T-helper 2 cell treated with Interferon-gamma antibody and Interleukin-4, amounts not matched to agents 5 μg/mL and 100 μg/mL, for 36 hours (primary cell): ENCODE measurements at regions not wholly inside any gene's neighbourhood (a gene's known extent, or its start where the extent isn't known, plus 50 kb on each side); places are given as distances from the start of the nearest gene placed in this dataset.

Experiments
- DNase-seq: peaks from one replicate; pipeline ENCODE4 v3.0.0; 2021; ENCODE audit warnings: low spot score
- H3K27ac Mint-ChIP-seq: one replicate; pipeline ENCODE4 v1.8.0; 2021; ENCODE audit warnings: mild to moderate bottlenecking, mixed read lengths
- H3K27me3 Mint-ChIP-seq: one replicate; pipeline ENCODE4 v1.8.0; 2021; ENCODE audit warnings: low read depth, mixed read lengths
- H3K36me3 Mint-ChIP-seq: one replicate; pipeline ENCODE4 v1.8.0; 2021; ENCODE audit warnings: low read depth, mixed read lengths
- H3K4me1 Mint-ChIP-seq: one replicate; pipeline ENCODE4 v1.8.0; 2021; ENCODE audit warnings: low read depth, mixed read lengths
- H3K4me3 Mint-ChIP-seq: one replicate; pipeline ENCODE4 v1.8.0; 2022; ENCODE audit warnings: mild to moderate bottlenecking, moderate library complexity, mixed read lengths
- H3K9me3 Mint-ChIP-seq: one replicate; pipeline ENCODE4 v1.8.0; 2021; ENCODE audit warnings: mixed read lengths

- no peaks in the 10 kb centered on the region for H3K36me3 Mint-ChIP-seq
- H3K27me3 Mint-ChIP-seq: no peaks in the 10 kb centered on the region
- no peaks in the 10 kb centered on the region for H3K9me3 Mint-ChIP-seq
- H3K4me1 Mint-ChIP-seq: no peaks in the 10 kb centered on the region
- H3K27ac Mint-ChIP-seq: no peak overlapping the region
- no peak overlapping the region for H3K4me3 Mint-ChIP-seq
- DNase-seq: no peak
Measured at GRCh38 chr11:70028147-70028855, 49.8 kb upstream of the ANO1 start.
